ENCODE measurements at regions not wholly inside any gene's neighbourhood (a gene's known extent, or its start where the extent isn't known, plus 50 kb on each side); places are given as distances from the start of the nearest gene placed in this dataset.
"Not testable (repeated sequence)": the region's sequence is repeated elsewhere in the genome, so short reads cannot be mapped to it uniquely, and the experiment has no call there.

DNA sequence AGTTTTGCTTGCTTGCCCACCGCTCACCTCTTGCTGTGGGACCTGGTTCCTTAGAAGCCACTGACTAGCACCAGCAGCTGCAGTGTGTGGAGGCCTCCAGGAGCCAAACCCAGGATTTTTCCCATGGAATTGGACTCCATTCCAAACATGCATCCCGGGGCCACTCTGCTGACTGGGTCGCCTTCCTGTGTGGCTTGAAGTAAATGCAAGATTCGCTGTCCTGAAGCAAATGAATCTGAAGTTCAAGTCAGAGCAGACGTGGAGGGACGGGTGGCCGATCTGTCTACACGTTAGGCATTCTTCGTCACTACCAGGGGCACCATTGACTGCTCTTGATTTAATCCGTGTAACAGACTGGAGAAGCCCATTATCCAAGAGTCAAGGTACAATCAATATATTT is 109.0 kb downstream of the SHOX start:
- TF ChIP-seq, protein P1, sequence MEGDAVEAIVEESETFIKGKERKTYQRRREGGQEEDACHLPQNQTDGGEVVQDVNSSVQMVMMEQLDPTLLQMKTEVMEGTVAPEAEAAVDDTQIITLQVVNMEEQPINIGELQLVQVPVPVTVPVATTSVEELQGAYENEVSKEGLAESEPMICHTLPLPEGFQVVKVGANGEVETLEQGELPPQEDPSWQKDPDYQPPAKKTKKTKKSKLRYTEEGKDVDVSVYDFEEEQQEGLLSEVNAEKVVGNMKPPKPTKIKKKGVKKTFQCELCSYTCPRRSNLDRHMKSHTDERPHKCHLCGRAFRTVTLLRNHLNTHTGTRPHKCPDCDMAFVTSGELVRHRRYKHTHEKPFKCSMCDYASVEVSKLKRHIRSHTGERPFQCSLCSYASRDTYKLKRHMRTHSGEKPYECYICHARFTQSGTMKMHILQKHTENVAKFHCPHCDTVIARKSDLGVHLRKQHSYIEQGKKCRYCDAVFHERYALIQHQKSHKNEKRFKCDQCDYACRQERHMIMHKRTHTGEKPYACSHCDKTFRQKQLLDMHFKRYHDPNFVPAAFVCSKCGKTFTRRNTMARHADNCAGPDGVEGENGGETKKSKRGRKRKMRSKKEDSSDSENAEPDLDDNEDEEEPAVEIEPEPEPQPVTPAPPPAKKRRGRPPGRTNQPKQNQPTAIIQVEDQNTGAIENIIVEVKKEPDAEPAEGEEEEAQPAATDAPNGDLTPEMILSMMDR (IDR thresholded peaks at IDR 0.05) = no peak
- no peak overlapping the region for H3K27ac ChIP-seq
- no peak for DNase-seq

DNA sequence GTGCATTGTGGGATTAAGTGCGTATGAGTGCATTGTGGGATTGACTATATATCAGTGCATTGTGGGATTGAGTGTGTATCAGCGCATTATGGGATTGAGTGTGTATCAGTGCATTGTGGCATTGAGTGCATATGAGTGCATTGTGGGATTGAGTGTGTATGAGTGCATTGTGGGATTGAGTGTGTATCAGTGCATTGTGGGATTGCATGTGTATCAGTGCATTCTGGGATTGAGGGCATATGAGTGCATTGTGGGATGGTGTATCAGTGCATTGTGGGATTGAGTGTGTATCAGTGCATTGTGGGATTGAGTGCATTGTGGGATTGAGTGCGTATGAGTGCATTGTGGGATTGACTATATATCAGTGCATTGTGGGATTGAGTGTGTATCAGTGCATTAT is 106.4 kb downstream of the SHOX start:
- DNase-seq; H3K27me3 ChIP-seq; H3K36me3 ChIP-seq; intact Hi-C loops (cut with DNase I); H3K4me1 ChIP-seq; H3K27ac ChIP-seq; H3K4me3 ChIP-seq; H3K9me3 ChIP-seq; ATAC-seq: not testable (repeated sequence)

More for the DNA sequence above, 109.0 kb downstream of the SHOX start:
- no peaks in the 10 kb centered on the region for H3K4me1 ChIP-seq
- H3K9me3 ChIP-seq = no peaks in the 10 kb centered on the region
- intact Hi-C loops (cut with DNase I) = no loop called here
- H3K27me3 ChIP-seq = no peaks in the 10 kb centered on the region
- no peak for ATAC-seq
- H3K4me3 ChIP-seq = no peak overlapping the region
- H3K36me3 ChIP-seq = no peaks in the 10 kb centered on the region

- TF ChIP-seq, protein P1 (IDR thresholded peaks at IDR 0.05) = no peak
- Histone ChIP-seq H3K27me3 (no peaks in the 10 kb centered on the region), H3K27ac (no peak overlapping the region), H3K4me3 (no peak overlapping the region), H3K9me3 (no peaks in the 10 kb centered on the region), H3K36me3 (no peaks in the 10 kb centered on the region), H3K4me1 (no peaks in the 10 kb centered on the region)
- intact Hi-C loops (cut with DNase I) = no loop called here
- ATAC-seq (no peak), DNase-seq (no peak)
These were observed 103.8 kb downstream of the SHOX start for GRCh38 chrX:734362-734761.

DNA sequence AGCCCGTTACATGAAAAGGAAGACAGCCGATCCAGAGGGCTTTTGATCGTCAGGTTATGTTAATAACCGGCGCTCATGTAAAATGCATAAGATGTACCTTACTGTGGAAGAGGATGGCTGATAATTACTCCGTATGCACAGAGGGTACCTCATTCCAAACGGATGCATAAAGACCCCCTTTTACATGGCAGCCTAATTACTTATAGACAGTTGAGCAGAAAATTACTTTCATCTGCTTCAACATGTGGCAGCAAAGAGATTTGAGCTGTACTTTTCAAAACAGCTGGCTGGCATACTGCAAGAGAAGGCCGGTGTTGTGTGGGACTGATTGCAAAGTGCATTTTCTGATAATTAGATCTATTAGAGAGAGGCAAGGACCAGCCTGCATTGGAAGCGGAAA is 103.4 kb downstream of the SHOX start:
- no peaks in the 10 kb centered on the region for H3K4me1 ChIP-seq
- H3K27ac ChIP-seq = no peak overlapping the region
- H3K36me3 ChIP-seq = no peaks in the 10 kb centered on the region
- intact Hi-C loops (cut with DNase I) = no loop called here
- no peaks in the 10 kb centered on the region for H3K9me3 ChIP-seq
- ATAC-seq (no peak), DNase-seq (no peak)
- H3K27me3 ChIP-seq = no peaks in the 10 kb centered on the region
- H3K4me3 ChIP-seq = no peak overlapping the region
- TF ChIP-seq, protein P1 (IDR thresholded peaks at IDR 0.05) = no peak

DNA sequence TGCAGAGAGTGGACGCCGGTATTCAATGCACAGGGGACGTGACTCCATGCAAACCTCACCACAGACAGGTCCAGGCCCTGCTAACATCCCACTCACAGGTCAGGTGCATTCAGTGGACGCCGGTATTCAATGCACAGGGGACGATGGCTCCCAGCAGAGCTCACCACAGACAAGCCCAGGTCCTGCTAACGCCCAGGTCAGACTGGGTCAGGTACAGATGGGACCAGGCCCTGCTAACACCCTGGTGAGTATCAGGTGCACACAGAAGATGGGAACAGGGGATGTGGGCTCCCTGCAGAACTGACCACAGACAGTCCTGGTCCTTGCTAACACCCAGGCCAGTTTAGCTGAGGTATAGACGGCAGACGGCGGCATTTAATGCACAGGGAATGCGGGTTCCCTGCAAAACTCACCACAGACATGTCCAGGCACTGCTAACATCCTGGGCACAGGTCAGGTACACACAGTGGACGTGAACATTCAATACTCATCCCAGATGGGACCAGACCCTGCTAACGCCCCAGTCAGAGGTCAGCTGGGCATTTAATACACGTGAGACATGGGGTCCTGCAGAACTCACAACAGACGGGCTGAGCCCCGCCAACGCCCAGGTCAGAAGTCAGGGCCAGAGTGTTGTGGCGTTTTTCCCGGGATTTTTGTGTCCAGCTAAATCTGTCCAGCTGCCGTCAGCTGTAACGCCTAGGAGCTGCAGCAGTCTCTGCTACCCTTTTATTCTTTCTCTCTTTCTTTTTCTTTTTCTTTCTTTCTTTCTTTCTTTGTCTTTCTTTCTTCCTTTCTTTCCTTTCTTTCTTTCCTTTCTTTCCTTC is 99.2 kb downstream of the SHOX start:
- no peak for DNase-seq
- no peak overlapping the region for H3K4me3 ChIP-seq
- ATAC-seq = no peak
- H3K36me3 ChIP-seq = no peaks in the 10 kb centered on the region
- TF ChIP-seq, protein P1 (IDR thresholded peaks at IDR 0.05) = no peak
- no peaks in the 10 kb centered on the region for H3K9me3 ChIP-seq
- H3K27ac ChIP-seq = no peak overlapping the region
- intact Hi-C loops (cut with DNase I) = no loop called here
- H3K4me1 ChIP-seq = no peaks in the 10 kb centered on the region
- H3K27me3 ChIP-seq = no peaks in the 10 kb centered on the region

GRCh38 chrX:729101-729500 is 98.5 kb downstream of the SHOX start:
- intact Hi-C loops (cut with DNase I); H3K9me3 ChIP-seq; ATAC-seq; H3K27ac ChIP-seq; H3K4me3 ChIP-seq; H3K4me1 ChIP-seq; DNase-seq; H3K27me3 ChIP-seq; H3K36me3 ChIP-seq: not testable (repeated sequence)

GRCh38 chrX:728639-729038 is 98.0 kb downstream of the SHOX start:
- H3K4me3 ChIP-seq; DNase-seq; H3K4me1 ChIP-seq; H3K27me3 ChIP-seq; H3K9me3 ChIP-seq; intact Hi-C loops (cut with DNase I); H3K27ac ChIP-seq; ATAC-seq; H3K36me3 ChIP-seq: not testable (repeated sequence)
